ENCODE measurements at regions not wholly inside any gene's neighbourhood (a gene's known extent, or its start where the extent isn't known, plus 50 kb on each side); places are given as distances from the start of the nearest gene placed in this dataset.

DNA sequence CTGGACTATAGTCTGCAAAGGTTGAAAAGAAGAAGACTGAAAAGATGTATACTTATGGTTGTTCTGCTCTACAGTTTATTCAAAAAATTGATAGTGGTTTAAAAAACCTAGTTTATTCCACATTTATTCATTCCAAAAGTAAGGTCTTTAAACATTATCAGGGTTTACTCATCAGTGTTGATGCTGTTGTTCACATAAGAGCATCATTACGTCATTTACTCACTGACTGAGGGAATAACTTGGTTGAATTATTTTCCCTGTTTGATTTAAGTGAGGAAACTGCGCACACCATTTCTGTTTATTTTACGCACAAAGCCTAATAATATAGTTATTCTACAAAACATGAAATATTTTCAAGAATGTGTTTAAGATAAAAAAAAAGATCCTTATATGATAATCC is 303.1 kb upstream of the PRKD1 start:
- TF ChIP-seq, protein P1, sequence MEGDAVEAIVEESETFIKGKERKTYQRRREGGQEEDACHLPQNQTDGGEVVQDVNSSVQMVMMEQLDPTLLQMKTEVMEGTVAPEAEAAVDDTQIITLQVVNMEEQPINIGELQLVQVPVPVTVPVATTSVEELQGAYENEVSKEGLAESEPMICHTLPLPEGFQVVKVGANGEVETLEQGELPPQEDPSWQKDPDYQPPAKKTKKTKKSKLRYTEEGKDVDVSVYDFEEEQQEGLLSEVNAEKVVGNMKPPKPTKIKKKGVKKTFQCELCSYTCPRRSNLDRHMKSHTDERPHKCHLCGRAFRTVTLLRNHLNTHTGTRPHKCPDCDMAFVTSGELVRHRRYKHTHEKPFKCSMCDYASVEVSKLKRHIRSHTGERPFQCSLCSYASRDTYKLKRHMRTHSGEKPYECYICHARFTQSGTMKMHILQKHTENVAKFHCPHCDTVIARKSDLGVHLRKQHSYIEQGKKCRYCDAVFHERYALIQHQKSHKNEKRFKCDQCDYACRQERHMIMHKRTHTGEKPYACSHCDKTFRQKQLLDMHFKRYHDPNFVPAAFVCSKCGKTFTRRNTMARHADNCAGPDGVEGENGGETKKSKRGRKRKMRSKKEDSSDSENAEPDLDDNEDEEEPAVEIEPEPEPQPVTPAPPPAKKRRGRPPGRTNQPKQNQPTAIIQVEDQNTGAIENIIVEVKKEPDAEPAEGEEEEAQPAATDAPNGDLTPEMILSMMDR (IDR thresholded peaks at IDR 0.05; ENCODE audit: low read depth, low read length) = no peak
- no peak for TF ChIP-seq EZH2phosphoT487 (IDR thresholded peaks at IDR 0.05; ENCODE audit: low read depth)
- H3K4me2 ChIP-seq (ENCODE audit: low read length) = no peak overlapping the region
- no peaks in the 10 kb centered on the region for H3K79me2 ChIP-seq (ENCODE audit: low read length)
- no peak overlapping the region for H3K9ac ChIP-seq (ENCODE audit: low read length)
- H3K9me3 ChIP-seq (ENCODE audit: insufficient read depth, low read length) = no peaks in the 10 kb centered on the region
- H3K36me3 ChIP-seq (replicated peaks; ENCODE audit: low read depth, low read length) = no peaks in the 10 kb centered on the region
- no peak overlapping the region for H3K27ac ChIP-seq (ENCODE audit: low read length)
- H2AFZ ChIP-seq (ENCODE audit: low read depth, low read length) = no peak overlapping the region
- no peaks in the 10 kb centered on the region for H4K20me1 ChIP-seq (ENCODE audit: insufficient read depth, low read length)
- no peaks in the 10 kb centered on the region for H3K27me3 ChIP-seq (ENCODE audit: low read depth, low read length)
- H3K4me1 ChIP-seq (ENCODE audit: low read length) = no peaks in the 10 kb centered on the region
- no peak overlapping the region for H3K4me3 ChIP-seq (ENCODE audit: low read length)

DNA sequence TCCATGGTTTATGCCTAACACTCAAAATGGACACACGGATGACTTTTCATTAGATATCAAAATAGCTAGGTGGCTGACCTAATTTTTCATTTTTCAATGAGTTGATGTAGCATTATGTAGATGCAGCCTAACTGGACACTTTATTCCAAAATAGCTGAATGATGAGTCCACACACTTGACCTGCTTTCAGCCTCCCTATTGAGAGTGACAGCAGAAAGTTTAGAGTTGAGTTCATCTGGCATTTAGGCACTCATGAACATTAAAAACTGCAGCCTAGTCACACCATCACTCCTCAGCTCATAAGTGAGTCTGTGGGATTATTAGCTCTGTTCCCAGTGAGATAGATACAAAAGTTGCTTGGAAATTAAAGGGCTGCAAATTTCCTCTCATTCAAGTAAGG is 307.3 kb upstream of the PRKD1 start:
- H3K4me1 ChIP-seq (ENCODE audit: low read length) = no peaks in the 10 kb centered on the region
- H2AFZ ChIP-seq (ENCODE audit: low read depth, low read length) = no peak overlapping the region
- H3K79me2 ChIP-seq (ENCODE audit: low read length) = no peaks in the 10 kb centered on the region
- no peak overlapping the region for H3K27ac ChIP-seq (ENCODE audit: low read length)
- H3K4me2 ChIP-seq (ENCODE audit: low read length) = no peak overlapping the region
- H4K20me1 ChIP-seq (ENCODE audit: insufficient read depth, low read length) = no peaks in the 10 kb centered on the region
- no peak overlapping the region for H3K9ac ChIP-seq (ENCODE audit: low read length)
- H3K9me3 ChIP-seq (ENCODE audit: insufficient read depth, low read length) = no peaks in the 10 kb centered on the region
- H3K36me3 ChIP-seq (replicated peaks; ENCODE audit: low read depth, low read length) = no peaks in the 10 kb centered on the region
- H3K27me3 ChIP-seq (ENCODE audit: low read depth, low read length) = no peaks in the 10 kb centered on the region
- no peak overlapping the region for H3K4me3 ChIP-seq (ENCODE audit: low read length)
- TF ChIP-seq EZH2phosphoT487 (IDR thresholded peaks at IDR 0.05; ENCODE audit: low read depth) = no peak
- TF ChIP-seq, protein P1 (IDR thresholded peaks at IDR 0.05; ENCODE audit: low read depth, low read length) = no peak

DNA sequence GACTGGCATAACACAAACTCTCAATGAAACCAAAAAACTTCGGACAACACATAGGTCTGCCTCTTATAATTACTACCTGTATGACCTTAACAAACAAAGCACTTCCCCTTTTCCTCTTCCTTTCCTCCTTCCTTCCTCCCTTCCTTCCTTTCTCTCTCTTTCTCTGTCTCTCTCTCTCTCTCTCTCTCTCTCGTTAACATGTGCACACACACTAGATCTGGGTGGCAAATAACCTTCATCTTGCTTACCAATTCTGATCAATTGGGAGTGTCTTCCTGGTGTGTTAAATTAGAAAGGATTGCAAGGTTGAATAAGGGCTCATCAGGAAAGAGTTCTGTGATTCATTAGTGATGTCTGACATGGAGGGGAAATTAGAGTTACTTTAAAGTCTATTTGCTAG is 307.8 kb upstream of the PRKD1 start:
- H3K4me1 ChIP-seq (ENCODE audit: low read length) = no peaks in the 10 kb centered on the region
- H2AFZ ChIP-seq (ENCODE audit: low read depth, low read length) = no peak overlapping the region
- H3K9ac ChIP-seq (ENCODE audit: low read length) = no peak overlapping the region
- no peaks in the 10 kb centered on the region for H3K36me3 ChIP-seq (replicated peaks; ENCODE audit: low read depth, low read length)
- H3K27ac ChIP-seq (ENCODE audit: low read length) = no peak overlapping the region
- H3K79me2 ChIP-seq (ENCODE audit: low read length) = no peaks in the 10 kb centered on the region
- H3K9me3 ChIP-seq (ENCODE audit: insufficient read depth, low read length) = no peaks in the 10 kb centered on the region
- no peaks in the 10 kb centered on the region for H3K27me3 ChIP-seq (ENCODE audit: low read depth, low read length)
- H3K4me3 ChIP-seq (ENCODE audit: low read length) = no peak overlapping the region
- H3K4me2 ChIP-seq (ENCODE audit: low read length) = no peak overlapping the region
- no peaks in the 10 kb centered on the region for H4K20me1 ChIP-seq (ENCODE audit: insufficient read depth, low read length)
- no peak for TF ChIP-seq EZH2phosphoT487 (IDR thresholded peaks at IDR 0.05; ENCODE audit: low read depth)
- TF ChIP-seq, protein P1 (IDR thresholded peaks at IDR 0.05; ENCODE audit: low read depth, low read length) = no peak

DNA sequence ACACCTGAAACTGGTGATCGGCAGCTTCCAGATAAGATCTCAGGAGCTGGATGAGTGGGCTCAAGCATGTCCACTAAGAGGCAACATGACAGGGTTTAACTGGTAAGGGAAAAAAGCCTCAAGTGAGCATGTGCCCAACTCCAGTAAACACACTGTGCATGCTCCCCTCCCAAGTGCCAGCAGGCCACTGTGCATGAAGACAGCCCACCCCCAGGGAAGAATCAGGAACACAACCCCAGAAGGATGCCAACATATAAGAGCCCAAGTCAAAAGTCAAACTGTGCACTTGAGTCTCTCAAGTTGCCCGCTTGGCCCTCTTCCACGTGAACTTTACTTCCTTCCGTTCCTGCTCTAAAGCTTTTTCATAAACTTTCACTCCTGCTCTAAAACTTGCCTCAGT is 311.3 kb upstream of the PRKD1 start:
- Histone ChIP-seq H3K27me3 (ENCODE audit: low read depth, low read length) (no peaks in the 10 kb centered on the region), H3K4me2 (ENCODE audit: low read length) (no peak overlapping the region), H3K4me3 (ENCODE audit: low read length) (no peak overlapping the region), H4K20me1 (ENCODE audit: insufficient read depth, low read length) (no peaks in the 10 kb centered on the region), H3K36me3 (replicated peaks; ENCODE audit: low read depth, low read length) (no peaks in the 10 kb centered on the region), H3K9ac (ENCODE audit: low read length) (no peak overlapping the region), H3K9me3 (ENCODE audit: insufficient read depth, low read length) (no peaks in the 10 kb centered on the region), H3K27ac (ENCODE audit: low read length) (no peak overlapping the region), H2AFZ (ENCODE audit: low read depth, low read length) (no peak overlapping the region), H3K79me2 (ENCODE audit: low read length) (no peaks in the 10 kb centered on the region), H3K4me1 (ENCODE audit: low read length) (no peaks in the 10 kb centered on the region)
- TF ChIP-seq, protein P1 (IDR thresholded peaks at IDR 0.05; ENCODE audit: low read depth, low read length) = no peak
- TF ChIP-seq EZH2phosphoT487 (IDR thresholded peaks at IDR 0.05; ENCODE audit: low read depth) = no peak

Data from OCI-LY3 (cell line).